ENCODE measurements at regions not wholly inside any gene's neighbourhood (a gene's known extent, or its start where the extent isn't known, plus 50 kb on each side); places are given as distances from the start of the nearest gene placed in this dataset.
"Not testable (repeated sequence)": the region's sequence is repeated elsewhere in the genome, so short reads cannot be mapped to it uniquely, and the experiment has no call there.

GRCh38 chr1:228650141-228650540 is 85.1 kb upstream of the RHOU start:
- H3K4me3 ChIP-seq (ENCODE audit: low read depth, low read length), result no peak overlapping the region
- no peak for TF ChIP-seq CTCF (IDR thresholded peaks at IDR 0.05; ENCODE audit: insufficient read depth, low read depth, low read length)
- no peak for DNase-seq (ENCODE audit: low read depth)

DNA sequence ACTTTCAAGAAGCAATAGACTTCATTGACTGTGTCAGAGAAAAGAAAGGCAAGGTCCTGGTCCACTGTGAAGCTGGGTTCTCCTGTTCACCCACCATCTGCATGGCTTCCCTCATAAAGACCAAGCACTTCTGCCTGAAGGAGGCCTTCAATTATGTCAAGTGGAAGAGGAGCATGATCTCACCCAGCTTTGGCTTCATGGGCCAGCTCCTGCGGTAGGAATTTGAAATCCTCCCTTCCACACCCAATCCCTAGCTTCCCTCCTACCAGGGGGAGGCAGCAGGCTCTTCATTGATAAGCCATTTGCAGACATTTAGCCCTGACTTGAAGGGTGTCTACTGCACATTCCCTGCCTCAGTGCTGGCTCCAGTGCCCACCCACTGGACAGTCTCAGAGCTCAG is 84.3 kb upstream of the RHOU start:
- TF ChIP-seq CTCF (IDR thresholded peaks at IDR 0.05; ENCODE audit: insufficient read depth, low read depth, low read length), result no peak
- H3K4me3 ChIP-seq (ENCODE audit: low read depth, low read length), result no peak overlapping the region
- DNase-seq (ENCODE audit: low read depth), result no peak

DNA sequence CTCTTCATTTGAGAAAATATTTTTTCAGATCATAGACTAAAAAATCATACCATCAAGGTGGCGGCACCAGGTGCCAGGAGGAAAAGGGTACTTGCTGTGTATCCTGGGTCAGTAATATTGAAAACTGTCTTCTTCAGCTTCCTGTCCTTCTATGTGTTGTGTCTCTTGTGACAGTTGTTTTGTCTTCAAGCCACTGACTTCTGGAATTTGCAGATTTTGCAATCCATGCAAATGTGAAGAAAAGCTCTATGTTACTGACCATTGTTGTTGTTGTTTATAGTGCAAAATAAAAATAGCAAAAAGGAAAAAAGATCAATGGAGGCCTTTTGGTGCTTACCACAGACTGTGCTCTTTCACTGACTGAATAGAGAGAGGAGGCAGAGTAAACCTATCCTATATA is 83.2 kb upstream of the RHOU start:
- peak; percentile 64 for DNase-seq (ENCODE audit: low read depth)
- no peak overlapping the region for H3K4me3 ChIP-seq (ENCODE audit: low read depth, low read length)
- TF ChIP-seq CTCF (IDR thresholded peaks at IDR 0.05; ENCODE audit: insufficient read depth, low read depth, low read length), result no peak

- not testable (repeated sequence) for H3K4me3 ChIP-seq (ENCODE audit: low read depth, low read length); DNase-seq (ENCODE audit: low read depth)
These were observed 82.2 kb upstream of the RHOU start for GRCh38 chr1:228653057-228653456.

DNA sequence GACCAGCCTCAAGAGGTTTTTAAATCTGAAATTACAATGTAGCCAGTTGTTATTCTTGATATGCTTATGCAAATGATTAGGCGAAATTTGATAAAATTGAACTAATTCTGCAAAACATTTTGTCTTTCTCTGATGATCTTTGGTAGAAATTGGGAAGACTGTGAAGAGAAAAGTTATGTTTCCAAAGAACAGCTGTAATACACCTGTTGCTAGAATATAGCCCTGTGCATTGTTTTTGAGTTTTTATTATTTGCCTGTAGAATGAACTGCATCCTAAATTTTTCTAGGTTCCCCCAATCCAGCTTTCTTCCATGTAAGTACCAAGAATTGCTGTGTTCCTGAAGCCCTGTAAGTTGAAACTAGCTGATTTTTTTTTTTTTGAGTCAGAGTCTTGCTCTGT is 81.5 kb upstream of the RHOU start:
- no peak for DNase-seq (ENCODE audit: low read depth)
- TF ChIP-seq CTCF (IDR thresholded peaks at IDR 0.05; ENCODE audit: insufficient read depth, low read depth, low read length), result no peak
- no peak overlapping the region for H3K4me3 ChIP-seq (ENCODE audit: low read depth, low read length)

- H3K4me3 ChIP-seq (ENCODE audit: low read depth, low read length), result no peak overlapping the region
- DNase-seq (ENCODE audit: low read depth), result no peak
- no peak for TF ChIP-seq CTCF (IDR thresholded peaks at IDR 0.05; ENCODE audit: insufficient read depth, low read depth, low read length)
These were observed 79.4 kb upstream of the RHOU start for GRCh38 chr1:228655796-228656394.

DNA sequence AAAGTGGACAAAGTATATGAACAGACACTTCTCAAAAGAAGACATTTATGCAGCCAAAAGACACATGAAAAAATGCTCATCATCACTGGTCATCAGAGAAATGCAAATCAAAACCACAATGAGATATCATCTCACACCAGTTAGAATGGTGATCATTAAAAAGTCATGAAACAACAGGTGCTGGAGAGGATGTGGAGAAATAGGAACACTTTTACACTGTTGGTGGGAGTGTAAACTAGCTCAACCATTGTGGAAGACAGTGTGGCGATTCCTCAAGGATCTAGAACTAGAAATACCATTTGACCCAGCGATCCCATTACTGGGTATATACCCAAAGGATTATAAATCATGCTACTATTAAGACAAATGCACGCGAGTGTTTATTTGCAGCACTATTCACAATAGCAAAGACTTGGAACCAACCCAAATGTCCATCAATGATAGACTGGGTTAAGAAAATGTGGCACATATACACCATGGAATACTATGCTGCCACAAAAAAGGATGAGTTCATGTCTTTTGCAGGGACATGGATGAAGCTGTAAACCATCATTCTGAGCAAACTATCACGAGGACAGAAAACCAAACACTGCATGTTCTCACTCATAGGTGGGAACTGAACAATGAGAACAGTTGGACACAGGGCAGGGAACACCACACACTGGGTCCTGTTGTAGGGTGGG is 73.1 kb upstream of the RHOU start:
- H3K4me3 ChIP-seq (ENCODE audit: low read depth, low read length); DNase-seq (ENCODE audit: low read depth): not testable (repeated sequence)

DNA sequence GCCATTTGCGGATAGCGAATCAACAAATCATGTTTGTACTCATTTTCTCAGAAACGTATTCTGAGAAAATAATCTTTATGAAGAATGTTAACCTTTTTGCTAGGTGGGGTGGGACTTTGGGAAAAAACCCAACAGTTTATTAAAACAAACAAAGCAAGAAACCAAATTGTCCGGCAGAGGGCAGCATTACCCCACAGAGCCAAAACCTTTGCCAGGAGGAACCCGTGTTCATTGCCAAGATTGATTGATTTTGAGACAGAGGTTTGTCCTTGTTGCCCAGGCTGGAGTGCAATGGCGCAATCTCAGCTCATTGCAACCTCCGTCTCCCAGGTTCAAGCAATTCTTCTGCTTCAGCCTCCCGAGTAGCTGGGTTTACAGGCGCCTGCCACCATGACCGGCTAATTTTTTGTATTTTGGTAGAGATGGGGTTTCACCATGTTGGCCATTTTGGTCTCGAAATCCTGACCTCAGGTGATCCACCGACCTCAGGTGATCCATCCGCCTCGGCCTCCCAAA is 70.8 kb upstream of the RHOU start:
- TF ChIP-seq CTCF (IDR thresholded peaks at IDR 0.05; ENCODE audit: insufficient read depth, low read depth, low read length), result peak; percentile 74
- DNase-seq (ENCODE audit: low read depth), result peak; percentile 72

More for the DNA sequence above, 70.8 kb upstream of the RHOU start:
- H3K4me3 ChIP-seq (ENCODE audit: low read depth, low read length), result no peak overlapping the region
